Fibroblast of lung (primary cell): ENCODE measurements at regions not wholly inside any gene's neighbourhood (a gene's known extent, or its start where the extent isn't known, plus 50 kb on each side); places are given as distances from the start of the nearest gene placed in this dataset.

Experiments
- DNase-seq, 2 donors: peaks; one replicate each; pipeline versions ENCODE4 v3.0.0 to v3.0.0-alpha.2; 2010; ENCODE audit warnings: low read depth in 2 of 2
- H2AFZ ChIP-seq: 2 replicates; pipeline ENCODE4 v1.5.1; 2012; ENCODE audit warnings: low read length, control low read depth, inconsistent platforms
- H3K27ac ChIP-seq: 2 replicates; pipeline ENCODE4 v1.5.1; 2011; ENCODE audit warnings: low read length, control low read depth; ENCODE audit not compliant: insufficient read depth
- H3K27me3 ChIP-seq: 2 replicates; pipeline ENCODE4 v1.5.1; 2011; ENCODE audit warnings: mild to moderate bottlenecking, low read length; ENCODE audit not compliant: control insufficient read depth, insufficient read depth
- H3K36me3 ChIP-seq: 2 replicates; pipeline ENCODE4 v1.5.1; 2011; ENCODE audit warnings: low read length; ENCODE audit not compliant: control insufficient read depth, insufficient read depth
- H3K4me1 ChIP-seq: 2 replicates; pipeline ENCODE4 v1.5.1; 2011; ENCODE audit warnings: low read length; ENCODE audit not compliant: control insufficient read depth, insufficient read depth; ENCODE audit errors: extremely low read depth
- H3K4me2 ChIP-seq: 2 replicates; pipeline ENCODE4 v1.5.1; 2011; ENCODE audit warnings: low read length, control low read depth; ENCODE audit not compliant: insufficient read depth; ENCODE audit errors: extremely low read depth
- H3K4me3 ChIP-seq, 4 experiments: fragments of 200-600 bp in 1 of 4; sonication (generic) in 1 of 4; replicated peaks in 1 of 4; 2 replicates each; pipeline ENCODE4 v1.5.1; 2011 to 2016; ENCODE audit warnings: low read length in 4 of 4, low read depth in 3 of 4, mild to moderate bottlenecking in 3 of 4, control low read depth in 2 of 4, inconsistent platforms in 1 of 4, mixed read lengths in 1 of 4; ENCODE audit not compliant: insufficient read depth in 1 of 4; ENCODE audit errors: control extremely low read depth in 1 of 4
- H3K79me2 ChIP-seq: 2 replicates; pipeline ENCODE4 v1.5.1; 2012; ENCODE audit warnings: mild to moderate bottlenecking, low read length, inconsistent platforms; ENCODE audit not compliant: control insufficient read depth, insufficient read depth
- H3K9ac ChIP-seq: 2 replicates; pipeline ENCODE4 v1.5.1; 2011; ENCODE audit warnings: mild to moderate bottlenecking, low read length, control low read depth; ENCODE audit not compliant: insufficient read depth
- H3K9me3 ChIP-seq: 2 replicates; pipeline ENCODE4 v1.5.1; 2012; ENCODE audit warnings: low read depth, low read length; ENCODE audit not compliant: control insufficient read depth, insufficient read depth
- H4K20me1 ChIP-seq: 2 replicates; pipeline ENCODE4 v1.5.1; 2011; ENCODE audit warnings: low read length; ENCODE audit not compliant: control insufficient read depth, insufficient read depth; ENCODE audit errors: extremely low read depth
- CTCF ChIP-seq, 2 donors: IDR thresholded peaks in 1 of 2; conservative IDR thresholded peaks in 1 of 2; 1 replicate in 1 of 2; 2 replicates in 1 of 2; pipeline ENCODE4 v1.5.1; 2011 to 2012; ENCODE audit warnings: low read length in 2 of 2, control low read depth in 1 of 2, inconsistent platforms in 1 of 2, low read depth in 1 of 2, mild to moderate bottlenecking in 1 of 2
- EZH2 ChIP-seq: IDR thresholded peaks from 2 replicates; pipeline ENCODE4 v1.5.1; 2012; ENCODE audit warnings: low read length, control low read depth, mild to moderate bottlenecking; ENCODE audit errors: missing control alignments

- Histone ChIP-seq H2AFZ (no peak overlapping the region), H3K4me3 (no peak overlapping the region), H4K20me1 (no peaks in the 10 kb centered on the region), H3K79me2 (no peaks in the 10 kb centered on the region), H3K9me3 (no peaks in the 10 kb centered on the region), H3K4me2 (no peak overlapping the region), H3K27me3 (no peaks in the 10 kb centered on the region), H3K4me1 (no peaks in the 10 kb centered on the region), H3K9ac (no peak overlapping the region), H3K27ac (no peak overlapping the region), H3K36me3 (no peaks in the 10 kb centered on the region)
- TF ChIP-seq CTCF (conservative IDR thresholded peaks at IDR 0.05 in 1 of 2, IDR thresholded peaks at IDR 0.05 in 1 of 2; ENCODE audit: low read depth in 1 of 2, low read length in 2 of 2): no peak
- DNase-seq: no peak
Observed at GRCh38 chr9:73719660-73720059, 568.0 kb downstream of the ANXA1 start.

- DNase-seq: no peak
- Histone ChIP-seq H2AFZ (no peak overlapping the region), H3K9me3 (no peaks in the 10 kb centered on the region), H3K79me2 (no peaks in the 10 kb centered on the region), H3K27me3 (no peaks in the 10 kb centered on the region), H3K4me3 (no peak overlapping the region), H3K9ac (no peak overlapping the region), H3K36me3 (no peaks in the 10 kb centered on the region), H3K4me2 (no peak overlapping the region), H3K27ac (no peak overlapping the region), H4K20me1 (no peaks in the 10 kb centered on the region), H3K4me1 (no peaks in the 10 kb centered on the region)
- TF ChIP-seq EZH2 (no peak), CTCF (conservative IDR thresholded peaks at IDR 0.05 in 1 of 2, IDR thresholded peaks at IDR 0.05 in 1 of 2; ENCODE audit: low read depth in 1 of 2, low read length in 2 of 2) (no peak)
Observed at GRCh38 chr9:73720601-73721000, 568.9 kb downstream of the ANXA1 start.

- no peak overlapping the region for H3K27ac ChIP-seq
- H3K79me2 ChIP-seq: no peaks in the 10 kb centered on the region
- no peaks in the 10 kb centered on the region for H3K27me3 ChIP-seq
- no peak overlapping the region for H3K4me2 ChIP-seq
- H3K4me1 ChIP-seq: no peaks in the 10 kb centered on the region
- no peak overlapping the region for H3K4me3 ChIP-seq
- no peaks in the 10 kb centered on the region for H3K36me3 ChIP-seq
- TF ChIP-seq CTCF (conservative IDR thresholded peaks at IDR 0.05 in 1 of 2, IDR thresholded peaks at IDR 0.05 in 1 of 2; ENCODE audit: low read depth in 1 of 2, low read length in 2 of 2) (no peak), EZH2 (no peak)
- H4K20me1 ChIP-seq: no peaks in the 10 kb centered on the region
- no peak overlapping the region for H2AFZ ChIP-seq
- no peak for DNase-seq
- no peak overlapping the region for H3K9ac ChIP-seq
- no peaks in the 10 kb centered on the region for H3K9me3 ChIP-seq
Observed at GRCh38 chr9:73736270-73736669, 584.6 kb downstream of the ANXA1 start.
